Ureter (tissue), 1 donor: ENCODE measurements at regions not wholly inside any gene's neighbourhood (a gene's known extent, or its start where the extent isn't known, plus 50 kb on each side); places are given as distances from the start of the nearest gene placed in this dataset.

Source experiments
- DNase-seq: peaks from one replicate; pipeline ENCODE4 v3.0.0-alpha.2; 2020; ENCODE audit warnings: low spot score
- donor health status: DM: yes; HTN: yes; CAD: no.

DNA sequence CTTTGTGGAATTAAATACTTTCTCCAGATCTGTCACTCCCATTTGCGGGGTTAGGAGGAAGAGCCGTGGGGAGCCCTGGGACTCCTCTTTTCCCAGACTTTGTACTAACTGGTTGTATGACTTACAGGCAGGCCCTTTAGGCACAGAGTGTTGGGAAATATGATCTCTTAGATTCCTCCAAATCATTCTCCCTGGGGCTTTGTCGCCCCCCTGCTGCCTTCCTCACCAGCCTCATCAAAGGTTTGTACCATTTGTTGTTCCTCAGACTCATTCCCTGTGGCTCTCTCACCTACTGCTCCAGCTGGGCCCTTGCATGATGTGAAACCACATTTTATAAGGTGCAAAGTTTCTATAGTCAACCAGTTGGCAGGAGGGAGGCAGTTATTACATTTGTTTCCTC lies 56.4 kb downstream of the CRYGS start:
- DNase-seq, result no peak

- no peak for DNase-seq
Measured at GRCh38 chr3:186487037-186487436, 57.1 kb downstream of the CRYGS start.

DNA sequence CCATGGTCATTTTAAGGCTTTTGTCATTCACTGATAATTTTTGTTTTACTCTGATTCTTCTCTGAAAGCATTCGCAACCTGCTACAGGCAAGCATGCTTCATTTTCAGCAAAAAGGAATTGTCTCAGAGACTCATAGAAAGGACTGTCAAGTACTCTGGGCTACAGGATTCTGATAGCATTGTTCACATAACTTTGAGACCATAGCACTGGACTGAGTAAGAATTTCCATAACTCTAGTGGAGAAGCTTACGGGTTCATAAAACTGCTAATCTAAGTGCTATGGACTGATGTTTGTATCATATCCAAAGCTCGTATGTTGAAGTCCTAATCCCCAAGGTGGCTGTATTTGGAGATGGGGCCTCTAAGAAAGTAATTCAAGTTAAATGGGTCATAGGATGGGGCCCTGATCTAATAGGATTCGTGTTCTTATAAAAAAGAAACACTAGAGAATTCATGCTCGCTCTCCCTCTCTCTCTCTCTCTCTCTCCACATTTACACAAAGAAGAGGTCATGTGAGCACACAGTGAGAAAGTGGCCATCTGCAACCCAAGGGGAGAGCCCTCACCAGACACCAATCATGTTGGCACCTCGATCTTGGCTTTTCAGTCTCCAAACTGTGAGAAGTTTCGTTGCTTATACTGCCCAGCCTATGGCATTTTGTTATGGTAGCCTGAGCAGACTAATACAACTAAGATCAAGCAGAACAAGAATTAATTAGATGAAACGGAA lies 60.4 kb downstream of the CRYGS start:
- DNase-seq, result no peak

GRCh38 chr3:186481526-186481925 lies 62.7 kb downstream of the CRYGS start:
- no peak for DNase-seq

DNA sequence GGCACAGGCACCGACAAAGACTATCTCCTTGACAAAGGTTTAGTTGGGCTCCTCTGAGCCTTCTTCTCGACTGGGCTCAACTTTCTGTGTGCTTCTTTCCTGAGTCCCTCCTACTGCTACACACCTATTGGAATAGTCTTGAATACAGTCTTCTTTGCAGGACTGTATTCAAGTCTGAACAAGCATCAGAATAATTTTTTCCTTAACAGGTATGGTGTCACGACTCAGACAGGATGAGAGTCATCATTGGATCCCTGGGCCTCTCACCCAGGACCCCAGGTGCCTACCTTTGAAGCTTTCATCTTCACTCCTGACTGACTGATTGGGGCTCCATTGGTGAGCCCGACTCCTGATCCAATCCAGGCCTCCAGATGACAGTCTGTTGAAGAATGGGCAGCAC lies 66.3 kb downstream of the CRYGS start:
- no peak for DNase-seq

DNA sequence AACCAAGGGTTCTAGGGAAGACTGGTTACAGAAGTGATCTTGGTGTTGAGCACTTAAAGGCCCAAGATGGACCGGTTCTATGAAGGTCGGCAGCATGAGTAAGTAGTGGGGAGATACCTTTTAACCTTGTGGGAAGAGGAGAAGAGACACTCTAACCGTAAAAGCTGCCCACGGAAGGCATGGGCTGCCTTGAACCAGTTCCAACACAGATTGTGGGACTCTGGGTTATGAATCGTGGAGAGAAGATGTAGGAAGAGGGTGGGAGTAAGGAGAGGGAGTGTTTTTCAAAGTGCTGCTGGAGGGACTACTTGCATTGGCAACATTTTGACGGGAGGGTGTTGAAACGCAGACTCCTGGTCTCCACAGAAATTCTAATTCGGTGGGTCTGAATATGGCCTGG lies 67.1 kb downstream of the CRYGS start:
- no peak for DNase-seq

GRCh38 chr3:186476541-186476940 lies 67.6 kb downstream of the CRYGS start:
- no peak for DNase-seq

DNA sequence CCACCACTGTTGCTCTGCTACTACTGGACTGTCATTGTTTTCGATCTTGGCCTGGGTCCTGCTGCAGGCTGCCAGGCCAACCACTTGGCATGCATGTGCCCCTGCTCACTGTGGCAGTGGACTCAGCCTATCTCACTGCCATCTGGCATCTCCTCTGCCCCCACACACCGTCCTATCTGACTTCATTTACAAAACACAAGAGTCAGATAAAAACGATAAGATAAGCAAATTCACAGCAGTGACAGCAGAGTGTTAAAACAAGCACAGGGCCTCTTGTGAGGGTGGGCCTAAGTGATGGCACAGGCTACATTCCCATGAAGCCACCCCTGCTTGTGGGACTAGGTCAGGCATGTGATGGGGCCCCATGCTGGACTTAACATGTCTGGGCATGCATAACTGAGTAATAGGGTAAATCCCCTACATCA lies 68.1 kb downstream of the CRYGS start:
- DNase-seq, result no peak

DNA sequence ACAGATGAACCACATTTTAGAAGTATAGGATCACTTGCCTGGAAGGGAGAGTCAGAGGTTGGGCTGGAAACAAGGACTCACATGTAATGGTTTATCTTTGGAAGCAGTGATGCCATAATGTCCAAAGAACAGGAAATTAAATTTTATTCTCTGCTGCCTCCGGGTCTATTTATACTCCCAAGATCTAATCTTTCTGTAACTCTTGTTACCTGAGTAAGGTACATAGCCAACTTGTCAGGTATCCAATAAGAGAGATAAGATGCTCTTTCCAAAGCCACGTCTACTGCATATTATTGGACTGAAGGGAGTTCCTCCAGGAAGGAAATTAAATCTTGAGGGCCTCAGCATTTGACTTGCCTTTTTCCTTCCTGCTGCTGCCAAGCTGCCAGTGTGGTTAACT lies 71.0 kb downstream of the CRYGS start:
- no peak for DNase-seq

DNA sequence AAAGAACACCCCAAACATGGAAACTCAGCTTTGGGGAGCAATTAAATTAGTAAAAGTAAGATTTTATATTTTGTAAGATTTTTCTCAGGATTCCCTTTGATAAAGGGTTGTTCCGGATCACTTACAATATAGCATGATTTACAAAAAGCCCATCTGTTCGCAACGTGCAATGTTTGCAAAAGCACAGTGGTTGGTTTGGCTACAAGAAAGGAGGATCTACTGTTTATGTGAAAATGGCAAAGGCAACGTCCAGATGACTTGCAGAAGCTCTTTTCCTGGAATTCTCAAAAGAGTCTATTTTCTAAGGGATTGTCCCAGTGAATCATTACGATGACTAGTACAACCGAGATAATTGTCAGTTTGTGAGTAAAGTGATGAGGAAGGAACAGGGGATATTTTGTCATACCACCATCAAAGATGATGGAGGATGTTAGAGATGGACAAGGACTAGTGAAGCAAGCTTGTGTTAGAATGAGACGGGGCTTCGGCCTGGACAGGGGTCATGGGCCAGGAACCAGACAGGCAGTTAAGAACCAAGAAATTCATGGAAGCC lies 71.6 kb downstream of the CRYGS start:
- DNase-seq, result no peak

GRCh38 chr3:186471771-186472170 lies 72.4 kb downstream of the CRYGS start:
- DNase-seq, result no peak

- DNase-seq, result no peak
Measured at GRCh38 chr3:186469525-186469924, 74.7 kb downstream of the CRYGS start.

- DNase-seq, result no peak
Measured at GRCh38 chr3:186467969-186468368, 76.2 kb downstream of the CRYGS start.

- no peak for DNase-seq
Measured at GRCh38 chr3:186466391-186466974, 77.7 kb downstream of the CRYGS start.

GRCh38 chr3:186465508-186465907 lies 78.7 kb downstream of the CRYGS start:
- DNase-seq, result no peak

DNA sequence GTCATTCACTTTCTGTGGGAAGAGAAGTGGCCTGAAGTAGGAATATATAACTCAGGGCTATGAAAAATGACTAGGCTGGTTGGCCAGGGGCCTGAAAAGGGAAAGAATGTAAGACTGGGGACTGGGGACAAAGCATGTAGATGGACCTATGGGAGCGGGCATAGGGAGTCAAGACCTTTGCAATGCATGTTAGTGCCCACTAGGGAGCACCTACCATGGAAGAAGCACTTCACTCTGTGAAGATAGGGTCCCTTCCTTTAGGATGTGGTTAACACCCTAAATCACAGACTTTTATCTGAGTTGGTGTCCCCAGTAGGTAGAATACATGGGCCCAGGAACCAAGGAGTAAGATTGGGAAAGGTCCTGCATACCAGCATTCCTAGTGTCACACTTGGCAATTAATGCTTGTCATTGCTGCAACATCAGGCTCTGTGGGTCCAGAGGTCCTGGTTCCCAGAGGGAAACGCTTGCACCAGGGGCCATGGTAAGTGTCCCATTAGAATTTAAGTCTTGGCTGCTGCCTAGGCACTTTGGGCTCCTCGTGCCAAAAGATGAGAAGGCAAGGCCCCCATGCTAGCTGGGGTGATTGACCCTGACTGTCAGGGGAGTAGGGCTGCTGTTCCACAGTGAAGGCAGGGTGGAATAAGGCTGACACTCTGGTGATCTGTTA lies 79.6 kb downstream of the CRYGS start:
- DNase-seq, result no peak

GRCh38 chr3:186461141-186461540 lies 83.0 kb downstream of the CRYGS start:
- no peak for DNase-seq

- DNase-seq, result no peak
Measured at GRCh38 chr3:186459108-186459467, 85.1 kb downstream of the CRYGS start.

DNA sequence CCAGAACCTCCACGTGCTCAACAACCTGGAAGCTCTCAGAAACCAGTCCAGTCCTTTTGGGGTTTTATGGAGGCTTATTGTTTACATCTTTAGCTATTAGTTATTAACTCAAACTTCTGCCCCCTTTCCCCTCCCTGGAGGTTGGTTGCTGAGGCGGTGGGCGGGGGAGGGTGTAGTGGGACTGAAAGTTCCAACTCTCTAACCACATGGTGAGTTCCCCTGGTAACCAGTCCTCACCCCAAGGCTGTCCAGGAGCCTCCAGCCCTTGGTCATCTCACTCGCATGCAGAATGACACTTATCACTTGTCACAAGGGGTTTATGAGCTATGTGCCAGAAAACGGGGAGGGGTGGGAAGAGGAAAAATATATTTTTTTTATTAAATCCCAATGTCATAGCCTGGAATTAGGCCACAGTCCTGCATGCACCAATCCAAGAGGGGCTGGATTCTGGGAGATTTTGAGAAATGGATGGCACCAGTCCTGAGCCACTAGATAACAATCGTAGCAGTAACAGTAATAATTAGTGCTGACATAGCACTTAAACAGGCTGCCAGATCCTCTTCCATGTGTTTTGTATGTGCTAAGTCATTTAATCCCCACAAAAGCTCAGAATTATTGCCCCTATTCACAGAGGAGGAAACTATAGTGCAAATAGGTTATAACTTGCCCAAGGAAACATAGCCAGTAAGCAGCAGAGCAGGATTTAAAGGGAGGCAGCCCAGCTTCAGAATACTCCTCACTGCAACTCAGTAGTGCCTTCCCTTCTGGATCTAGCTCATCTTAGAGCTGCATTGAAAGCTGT lies 85.7 kb downstream of the CRYGS start:
- DNase-seq, result no peak

DNA sequence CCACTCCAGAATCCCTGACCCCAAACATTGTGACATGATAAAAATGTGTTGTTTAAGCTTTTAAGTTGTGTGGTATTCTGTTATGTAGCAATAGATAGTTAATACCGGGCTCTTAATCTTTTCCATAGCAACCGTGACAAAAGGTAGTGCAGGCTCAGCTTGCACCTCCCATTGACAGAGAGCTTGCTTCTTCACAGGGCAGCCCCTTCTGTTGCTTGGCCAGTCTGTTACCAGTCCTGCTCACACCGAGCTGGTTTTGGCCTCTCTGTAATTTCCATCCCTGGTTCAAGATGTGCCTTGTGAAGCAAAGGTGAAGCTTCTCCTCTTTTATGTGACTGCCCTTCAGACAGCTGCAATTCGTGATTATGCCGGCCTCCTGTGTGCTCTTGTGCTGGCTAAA lies 86.9 kb downstream of the CRYGS start:
- DNase-seq, result no peak

DNA sequence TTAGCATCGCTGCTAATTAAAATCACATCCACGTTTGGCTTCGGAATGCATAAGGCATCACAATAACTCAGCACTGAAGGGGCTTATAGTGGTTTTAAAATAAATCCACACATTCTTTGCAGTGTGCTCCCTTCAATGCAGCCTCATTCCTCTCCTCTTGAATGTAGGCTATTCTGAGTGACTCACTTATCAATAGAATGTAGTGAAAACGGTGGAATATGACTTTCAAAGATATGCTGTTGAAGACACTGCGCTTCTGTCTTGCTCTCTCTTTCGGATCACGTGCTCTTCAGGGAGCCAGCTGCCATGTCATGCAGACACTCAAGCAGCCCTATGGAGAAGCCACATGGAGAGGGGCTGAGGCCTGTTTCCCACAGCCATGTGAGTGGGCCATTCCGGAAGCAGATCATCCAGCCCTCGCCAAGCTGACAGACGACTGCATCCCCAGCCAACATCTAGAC lies 87.4 kb downstream of the CRYGS start:
- no peak for DNase-seq
